Keratinocyte (primary cell): ENCODE measurements at regions not wholly inside any gene's neighbourhood (a gene's known extent, or its start where the extent isn't known, plus 50 kb on each side); places are given as distances from the start of the nearest gene placed in this dataset.
A peak's percentile ranks its signal among the peaks of the same experiment; 100 is the strongest.

Experiments
- DNase-seq: peaks from one replicate; pipeline ENCODE4 v3.0.0-alpha.2; 2011; ENCODE audit warnings: low read depth, missing footprints, low spot score
- FAIRE-seq: peaks from 2 replicates; lab custom pipeline; 2011; peaks lifted over from hg19 to GRCh38; lab: Jason Lieb, UNC
- H2AFZ ChIP-seq: 2 replicates; pipeline ENCODE4 v1.6.0; 2012; ENCODE audit warnings: low read length, control low read depth, inconsistent platforms; ENCODE audit not compliant: control insufficient read depth
- H3K27ac ChIP-seq: 2 replicates; pipeline ENCODE4 v1.5.1; 2011; ENCODE audit warnings: low read length; ENCODE audit not compliant: control insufficient read depth, insufficient read depth
- H3K27me3 ChIP-seq: 3 replicates; pipeline ENCODE4 v1.6.0; 2011; ENCODE audit warnings: low read length; ENCODE audit not compliant: control insufficient read depth, insufficient read depth; ENCODE audit errors: extremely low read depth
- H3K36me3 ChIP-seq, 2 experiments: 2 replicates in 1 of 2; 3 replicates in 1 of 2; pipeline ENCODE4 v1.5.1; 2011; ENCODE audit warnings: low read length in 2 of 2, mild to moderate bottlenecking in 1 of 2; ENCODE audit not compliant: control insufficient read depth in 2 of 2, insufficient read depth in 2 of 2; ENCODE audit errors: extremely low read depth in 1 of 2
- H3K4me1 ChIP-seq: 3 replicates; pipeline ENCODE4 v1.5.1; 2011; ENCODE audit warnings: low read length; ENCODE audit not compliant: control insufficient read depth, insufficient read depth; ENCODE audit errors: extremely low read depth
- H3K4me2 ChIP-seq: 3 replicates; pipeline ENCODE4 v1.6.0; 2011; ENCODE audit warnings: low read depth, low read length; ENCODE audit not compliant: control insufficient read depth, insufficient read depth; ENCODE audit errors: extremely low read depth
- H3K4me3 ChIP-seq, 3 experiments: fragments of 200-600 bp in 1 of 3; sonication (generic) in 1 of 3; 2 replicates in 2 of 3; 3 replicates in 1 of 3; pipeline ENCODE4 v1.5.1; 2011 to 2016; ENCODE audit warnings: low read length in 3 of 3, mild to moderate bottlenecking in 3 of 3, control low read depth in 2 of 3, inconsistent platforms in 1 of 3, low read depth in 1 of 3, mixed read lengths in 1 of 3, mixed run types in 1 of 3, moderate library complexity in 1 of 3; ENCODE audit not compliant: control insufficient read depth in 2 of 3, insufficient read depth in 2 of 3; ENCODE audit errors: extremely low read depth in 1 of 3
- H3K79me2 ChIP-seq: 2 replicates; pipeline ENCODE4 v1.6.0; 2012; ENCODE audit warnings: low read length; ENCODE audit not compliant: control insufficient read depth, insufficient read depth
- H3K9ac ChIP-seq: 3 replicates; pipeline ENCODE4 v1.6.0; 2011; ENCODE audit warnings: low read length; ENCODE audit not compliant: control insufficient read depth, insufficient read depth; ENCODE audit errors: extremely low read depth
- H3K9me1 ChIP-seq: 3 replicates; pipeline ENCODE4 v1.6.0; 2011; ENCODE audit warnings: low read length; ENCODE audit not compliant: control insufficient read depth, insufficient read depth; ENCODE audit errors: extremely low read depth
- H3K9me3 ChIP-seq: 2 replicates; pipeline ENCODE4 v1.5.1; 2012; ENCODE audit warnings: low read depth, low read length; ENCODE audit not compliant: control insufficient read depth
- H4K20me1 ChIP-seq: 3 replicates; pipeline ENCODE4 v1.6.0; 2011; ENCODE audit warnings: low read length; ENCODE audit not compliant: control insufficient read depth, insufficient read depth; ENCODE audit errors: extremely low read depth
- EZH2 ChIP-seq: IDR thresholded peaks from one replicate; pipeline ENCODE4 v1.6.1; 2012; ENCODE audit warnings: inconsistent platforms, mild to moderate bottlenecking, low read length, moderate library complexity
- dilution Hi-C: fragments of 300-500 bp; cut with MboI; formaldehyde crosslinking; loops from one replicate; pipeline ENCODE4 v1.7.0; 2020; ENCODE audit warnings: low sequenced_read_pairs; ENCODE audit not compliant: extremely low pct_ligation_motif_present
- TF ChIP-seq, protein P1 (sequence below), 3 experiments: IDR thresholded peaks in 1 of 3; conservative IDR thresholded peaks in 1 of 3; optimal IDR thresholded peaks in 1 of 3; 2 replicates in 2 of 3; 3 replicates in 1 of 3; pipeline versions ENCODE3 to v1.5.1; 2011; ENCODE audit warnings: low read length in 3 of 3, mild to moderate bottlenecking in 3 of 3, moderate library complexity in 2 of 3, control low read depth in 1 of 3, inconsistent platforms in 1 of 3; ENCODE audit not compliant: insufficient read depth in 2 of 3; ENCODE audit errors: extremely low read depth in 1 of 3

DNA sequence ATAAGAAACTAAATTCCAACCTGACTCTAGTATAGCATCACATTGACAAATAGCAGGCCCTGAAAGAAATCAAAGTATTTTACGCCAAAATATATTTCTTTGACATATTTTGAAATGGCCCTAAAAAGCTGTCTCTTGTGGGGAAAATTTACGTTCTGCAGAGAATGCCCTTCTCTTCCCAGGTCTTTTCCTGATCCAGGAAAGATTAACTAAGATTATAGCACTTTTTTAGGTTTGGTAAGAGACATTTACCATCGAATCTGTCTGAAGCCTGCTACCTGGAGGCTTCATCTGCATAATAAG lies 121.1 kb downstream of the ATXN3L start:
- Histone ChIP-seq H3K27ac (no peak overlapping the region), H4K20me1 (no peaks in the 10 kb centered on the region), H3K4me3 (no peak overlapping the region), H3K9ac (no peak overlapping the region), H3K9me3 (no peaks in the 10 kb centered on the region), H3K79me2 (no peaks in the 10 kb centered on the region), H2AFZ (no peak overlapping the region), H3K9me1 (no peaks in the 10 kb centered on the region), H3K36me3 (no peaks in the 10 kb centered on the region), H3K4me1 (peaks cover 7% of the 10 kb centered on the region), H3K4me2 (no peak overlapping the region), H3K27me3 (peaks cover 3% of the 10 kb centered on the region)
- TF ChIP-seq, protein P1, sequence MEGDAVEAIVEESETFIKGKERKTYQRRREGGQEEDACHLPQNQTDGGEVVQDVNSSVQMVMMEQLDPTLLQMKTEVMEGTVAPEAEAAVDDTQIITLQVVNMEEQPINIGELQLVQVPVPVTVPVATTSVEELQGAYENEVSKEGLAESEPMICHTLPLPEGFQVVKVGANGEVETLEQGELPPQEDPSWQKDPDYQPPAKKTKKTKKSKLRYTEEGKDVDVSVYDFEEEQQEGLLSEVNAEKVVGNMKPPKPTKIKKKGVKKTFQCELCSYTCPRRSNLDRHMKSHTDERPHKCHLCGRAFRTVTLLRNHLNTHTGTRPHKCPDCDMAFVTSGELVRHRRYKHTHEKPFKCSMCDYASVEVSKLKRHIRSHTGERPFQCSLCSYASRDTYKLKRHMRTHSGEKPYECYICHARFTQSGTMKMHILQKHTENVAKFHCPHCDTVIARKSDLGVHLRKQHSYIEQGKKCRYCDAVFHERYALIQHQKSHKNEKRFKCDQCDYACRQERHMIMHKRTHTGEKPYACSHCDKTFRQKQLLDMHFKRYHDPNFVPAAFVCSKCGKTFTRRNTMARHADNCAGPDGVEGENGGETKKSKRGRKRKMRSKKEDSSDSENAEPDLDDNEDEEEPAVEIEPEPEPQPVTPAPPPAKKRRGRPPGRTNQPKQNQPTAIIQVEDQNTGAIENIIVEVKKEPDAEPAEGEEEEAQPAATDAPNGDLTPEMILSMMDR (optimal IDR thresholded peaks at IDR 0.05 in 1 of 3, IDR thresholded peaks at IDR 0.05 in 1 of 3, conservative IDR thresholded peaks at IDR 0.05 in 1 of 3; ENCODE audit: extremely low read depth in 1 of 3, insufficient read depth in 2 of 3, low read length in 3 of 3): no peak
- no peak for TF ChIP-seq EZH2
- DNase-seq (no peak), FAIRE-seq (no peak)
- dilution Hi-C loops: no loop called here

DNA sequence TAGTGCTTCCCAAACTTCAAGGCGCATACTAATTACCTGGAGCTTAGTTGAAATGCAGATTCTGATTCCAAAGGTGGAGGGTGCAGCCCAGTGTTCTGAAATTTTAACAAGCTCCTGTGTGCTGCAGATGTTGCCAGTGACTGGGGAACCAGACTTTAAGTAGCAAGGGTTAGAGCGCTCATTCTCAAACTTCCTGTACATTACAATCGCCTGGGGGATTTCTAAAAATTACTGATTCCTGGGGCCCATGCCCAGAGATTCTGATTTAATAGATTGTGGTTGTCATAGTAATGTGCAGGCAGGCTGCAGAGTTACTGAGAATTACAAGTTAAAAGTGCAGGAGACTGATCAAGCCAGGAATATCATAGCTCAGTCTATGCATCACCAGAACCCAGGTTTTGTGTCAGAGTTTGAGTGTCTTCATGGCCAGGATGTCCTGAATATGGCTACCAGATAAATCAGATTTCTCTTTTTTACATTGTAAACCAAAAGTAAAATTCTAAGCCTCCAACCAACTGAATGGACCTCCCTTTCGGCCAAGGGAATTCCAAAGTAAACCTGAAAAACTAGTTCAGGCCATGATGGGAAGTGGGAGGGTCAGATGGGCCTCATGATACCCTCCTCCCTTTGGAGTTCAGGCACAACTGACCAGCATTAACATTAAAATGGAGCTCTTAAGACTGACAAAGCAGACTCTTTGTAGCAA lies 121.6 kb downstream of the ATXN3L start:
- H3K27ac ChIP-seq: no peak overlapping the region
- H3K9me1 ChIP-seq: no peaks in the 10 kb centered on the region
- peak overlapping the region; percentile 42 for H3K4me2 ChIP-seq
- peaks cover 7% of the 10 kb centered on the region for H3K4me1 ChIP-seq
- dilution Hi-C loops: no loop called here
- DNase-seq: no peak
- H4K20me1 ChIP-seq: no peaks in the 10 kb centered on the region
- TF ChIP-seq, protein P1 (optimal IDR thresholded peaks at IDR 0.05 in 1 of 3, IDR thresholded peaks at IDR 0.05 in 1 of 3, conservative IDR thresholded peaks at IDR 0.05 in 1 of 3; ENCODE audit: extremely low read depth in 1 of 3, insufficient read depth in 2 of 3, low read length in 3 of 3): no peak
- no peak for TF ChIP-seq EZH2
- H3K9me3 ChIP-seq: no peaks in the 10 kb centered on the region
- no peaks in the 10 kb centered on the region for H3K36me3 ChIP-seq
- H3K4me3 ChIP-seq: no peak overlapping the region
- H3K27me3 ChIP-seq: peaks cover 3% of the 10 kb centered on the region
- H3K79me2 ChIP-seq: no peaks in the 10 kb centered on the region
- FAIRE-seq: no peak
- H2AFZ ChIP-seq: no peak overlapping the region
- no peak overlapping the region for H3K9ac ChIP-seq
